Neural cell (in vitro differentiated cells): ENCODE measurements at regions not wholly inside any gene's neighbourhood (a gene's known extent, or its start where the extent isn't known, plus 50 kb on each side); places are given as distances from the start of the nearest gene placed in this dataset.

Experiments used
- H2AFZ ChIP-seq: fragments of 200-600, 300-800 bp; sonication (generic), shearing (Covaris generic); 2 replicates; pipeline ENCODE4 v1.6.0; 2014; ENCODE audit warnings: low read depth, mild to moderate bottlenecking, antibody characterized with exemption, low read length, moderate library complexity
- H3F3A ChIP-seq: fragments of 200-600 bp; shearing (Covaris generic); 2 replicates; pipeline ENCODE4 v1.6.1; 2016; ENCODE audit warnings: mild to moderate bottlenecking, moderate library complexity, mixed read lengths, antibody characterized with exemption, low read length; ENCODE audit not compliant: insufficient read depth, poor library complexity, severe bottlenecking
- H3K27ac ChIP-seq: fragments of 200-600, 300-800 bp; sonication (generic), shearing (Covaris generic); 2 replicates; pipeline ENCODE4 v1.5.1; 2014; ENCODE audit warnings: mild to moderate bottlenecking, low read length, moderate library complexity
- H3K27me3 ChIP-seq: fragments of 300-800, 200-600 bp; sonication (generic), shearing (Covaris generic); 2 replicates; pipeline ENCODE4 v1.6.0; 2014; ENCODE audit warnings: mild to moderate bottlenecking, low read depth, low read length, moderate library complexity; ENCODE audit not compliant: insufficient read depth
- H3K36me3 ChIP-seq: fragments of 300-800, 200-600 bp; sonication (generic), shearing (Covaris generic); 2 replicates; pipeline ENCODE4 v1.5.1; 2014; ENCODE audit warnings: mild to moderate bottlenecking, antibody characterized with exemption, low read length, moderate library complexity; ENCODE audit not compliant: insufficient read depth
- H3K4me2 ChIP-seq: fragments of 300-800, 200-600 bp; sonication (generic), shearing (Covaris generic); 2 replicates; pipeline ENCODE4 v1.6.0; 2014; ENCODE audit warnings: mild to moderate bottlenecking, low read length
- H3K4me3 ChIP-seq: fragments of 300-800, 200-600 bp; sonication (generic), shearing (Covaris generic); 2 replicates; pipeline ENCODE4 v1.5.1; 2014; ENCODE audit warnings: mild to moderate bottlenecking, low read length, moderate library complexity
- H3K79me2 ChIP-seq: fragments of 200-600 bp; shearing (Covaris generic); replicated peaks from 2 replicates; pipeline ENCODE4 v1.6.0; 2014; ENCODE audit warnings: mild to moderate bottlenecking, low read length, moderate library complexity; ENCODE audit not compliant: insufficient read depth
- H3K9ac ChIP-seq: fragments of 300-800, 200-600 bp; sonication (generic), shearing (Covaris generic); 2 replicates; pipeline ENCODE4 v1.6.1; 2016; ENCODE audit warnings: mild to moderate bottlenecking, low read length, mixed read lengths
- H3K9me2 ChIP-seq: fragments of 200-600 bp; shearing (Covaris generic); 2 replicates; pipeline ENCODE4 v1.6.1; 2016; ENCODE audit warnings: mild to moderate bottlenecking, low read length, mixed read lengths; ENCODE audit not compliant: insufficient read depth
- H3K9me3 ChIP-seq: fragments of 200-600, 300-800 bp; sonication (generic), shearing (Covaris generic); 2 replicates; pipeline ENCODE4 v1.6.1; 2016; ENCODE audit warnings: mild to moderate bottlenecking, mixed run types, low read length, moderate library complexity, mixed read lengths
- H4K20me1 ChIP-seq: fragments of 200-600 bp; shearing (Covaris generic); 2 replicates; pipeline ENCODE4 v1.6.1; 2016; ENCODE audit warnings: mild to moderate bottlenecking, mixed run types; ENCODE audit not compliant: insufficient read depth
- EP300 ChIP-seq: fragments of 450-650 bp; conservative IDR thresholded peaks from 2 replicates; pipeline ENCODE4 v1.6.1; 2014; ENCODE audit warnings: antibody characterized with exemption, mild to moderate bottlenecking, moderate library complexity; ENCODE audit not compliant: poor library complexity, severe bottlenecking
- EZH2 ChIP-seq: fragments of 200-600, 300-800 bp; shearing (Covaris generic), sonication (generic); IDR thresholded peaks from 2 replicates; pipeline ENCODE4 v1.6.1; 2014; ENCODE audit warnings: antibody characterized with exemption, low read length, borderline replicate concordance, mild to moderate bottlenecking; ENCODE audit not compliant: insufficient read depth, poor library complexity, severe bottlenecking
- MXI1 ChIP-seq: fragments of 450-650 bp; conservative IDR thresholded peaks from 2 replicates; pipeline ENCODE4 v1.6.1; 2014; ENCODE audit warnings: antibody characterized with exemption, mild to moderate bottlenecking; ENCODE audit not compliant: poor library complexity, severe bottlenecking
- POLR2AphosphoS5 ChIP-seq: IDR thresholded peaks from 2 replicates; pipeline ENCODE4 v1.6.1; 2012
- RAD21 ChIP-seq: fragments of 450-650 bp; conservative IDR thresholded peaks from 2 replicates; pipeline ENCODE4 v1.6.1; 2014; ENCODE audit warnings: antibody characterized with exemption, mild to moderate bottlenecking, moderate library complexity
- SMC3 ChIP-seq: fragments of 450-650 bp; conservative IDR thresholded peaks from 2 replicates; pipeline ENCODE4 v1.6.1; 2014; ENCODE audit warnings: antibody characterized with exemption, mild to moderate bottlenecking, moderate library complexity; ENCODE audit not compliant: poor library complexity
- TAF1 ChIP-seq: IDR thresholded peaks from 2 replicates; pipeline ENCODE4 v1.6.1; 2012; ENCODE audit warnings: low read depth
- TF ChIP-seq, protein P1 (sequence below): fragments of 450-650 bp; IDR thresholded peaks from 2 replicates; pipeline ENCODE4 v1.5.1; 2014; ENCODE audit warnings: antibody characterized with exemption, mild to moderate bottlenecking, moderate library complexity; ENCODE audit not compliant: poor library complexity, severe bottlenecking
- TF ChIP-seq, protein P2 (sequence below): IDR thresholded peaks from 2 replicates; pipeline ENCODE4 v1.6.1; 2012; ENCODE audit warnings: borderline replicate concordance

GRCh38 chr1:74818241-74818640, 85.3 kb downstream of the TYW3 start:
- no peak overlapping the region for H2AFZ ChIP-seq

GRCh38 chr1:74818661-74819456, 85.9 kb downstream of the TYW3 start:
- Histone ChIP-seq H3K9me2 (no peaks in the 10 kb centered on the region), H3K9ac (no peak overlapping the region), H3K4me3 (no peak overlapping the region), H4K20me1 (no peaks in the 10 kb centered on the region), H3K79me2 (no peaks in the 10 kb centered on the region), H2AFZ (no peak overlapping the region), H3K9me3 (no peaks in the 10 kb centered on the region), H3K4me2 (no peak overlapping the region), H3K36me3 (no peaks in the 10 kb centered on the region), H3K27ac (no peak overlapping the region), H3F3A (no peaks in the 10 kb centered on the region), H3K27me3 (no peaks in the 10 kb centered on the region)
- TF ChIP-seq SMC3 (no peak), EP300 (no peak), EZH2 (no peak), POLR2AphosphoS5 (no peak), TAF1 (no peak), MXI1 (no peak), RAD21 (no peak)
- TF ChIP-seq, protein P1, sequence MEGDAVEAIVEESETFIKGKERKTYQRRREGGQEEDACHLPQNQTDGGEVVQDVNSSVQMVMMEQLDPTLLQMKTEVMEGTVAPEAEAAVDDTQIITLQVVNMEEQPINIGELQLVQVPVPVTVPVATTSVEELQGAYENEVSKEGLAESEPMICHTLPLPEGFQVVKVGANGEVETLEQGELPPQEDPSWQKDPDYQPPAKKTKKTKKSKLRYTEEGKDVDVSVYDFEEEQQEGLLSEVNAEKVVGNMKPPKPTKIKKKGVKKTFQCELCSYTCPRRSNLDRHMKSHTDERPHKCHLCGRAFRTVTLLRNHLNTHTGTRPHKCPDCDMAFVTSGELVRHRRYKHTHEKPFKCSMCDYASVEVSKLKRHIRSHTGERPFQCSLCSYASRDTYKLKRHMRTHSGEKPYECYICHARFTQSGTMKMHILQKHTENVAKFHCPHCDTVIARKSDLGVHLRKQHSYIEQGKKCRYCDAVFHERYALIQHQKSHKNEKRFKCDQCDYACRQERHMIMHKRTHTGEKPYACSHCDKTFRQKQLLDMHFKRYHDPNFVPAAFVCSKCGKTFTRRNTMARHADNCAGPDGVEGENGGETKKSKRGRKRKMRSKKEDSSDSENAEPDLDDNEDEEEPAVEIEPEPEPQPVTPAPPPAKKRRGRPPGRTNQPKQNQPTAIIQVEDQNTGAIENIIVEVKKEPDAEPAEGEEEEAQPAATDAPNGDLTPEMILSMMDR: no peak
- TF ChIP-seq, protein P2, sequence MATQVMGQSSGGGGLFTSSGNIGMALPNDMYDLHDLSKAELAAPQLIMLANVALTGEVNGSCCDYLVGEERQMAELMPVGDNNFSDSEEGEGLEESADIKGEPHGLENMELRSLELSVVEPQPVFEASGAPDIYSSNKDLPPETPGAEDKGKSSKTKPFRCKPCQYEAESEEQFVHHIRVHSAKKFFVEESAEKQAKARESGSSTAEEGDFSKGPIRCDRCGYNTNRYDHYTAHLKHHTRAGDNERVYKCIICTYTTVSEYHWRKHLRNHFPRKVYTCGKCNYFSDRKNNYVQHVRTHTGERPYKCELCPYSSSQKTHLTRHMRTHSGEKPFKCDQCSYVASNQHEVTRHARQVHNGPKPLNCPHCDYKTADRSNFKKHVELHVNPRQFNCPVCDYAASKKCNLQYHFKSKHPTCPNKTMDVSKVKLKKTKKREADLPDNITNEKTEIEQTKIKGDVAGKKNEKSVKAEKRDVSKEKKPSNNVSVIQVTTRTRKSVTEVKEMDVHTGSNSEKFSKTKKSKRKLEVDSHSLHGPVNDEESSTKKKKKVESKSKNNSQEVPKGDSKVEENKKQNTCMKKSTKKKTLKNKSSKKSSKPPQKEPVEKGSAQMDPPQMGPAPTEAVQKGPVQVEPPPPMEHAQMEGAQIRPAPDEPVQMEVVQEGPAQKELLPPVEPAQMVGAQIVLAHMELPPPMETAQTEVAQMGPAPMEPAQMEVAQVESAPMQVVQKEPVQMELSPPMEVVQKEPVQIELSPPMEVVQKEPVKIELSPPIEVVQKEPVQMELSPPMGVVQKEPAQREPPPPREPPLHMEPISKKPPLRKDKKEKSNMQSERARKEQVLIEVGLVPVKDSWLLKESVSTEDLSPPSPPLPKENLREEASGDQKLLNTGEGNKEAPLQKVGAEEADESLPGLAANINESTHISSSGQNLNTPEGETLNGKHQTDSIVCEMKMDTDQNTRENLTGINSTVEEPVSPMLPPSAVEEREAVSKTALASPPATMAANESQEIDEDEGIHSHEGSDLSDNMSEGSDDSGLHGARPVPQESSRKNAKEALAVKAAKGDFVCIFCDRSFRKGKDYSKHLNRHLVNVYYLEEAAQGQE: no peak

More at GRCh38 chr1:74818241-74818640, 85.3 kb downstream of the TYW3 start:
- Histone ChIP-seq H3K27ac (no peak overlapping the region), H3F3A (no peaks in the 10 kb centered on the region), H3K27me3 (no peaks in the 10 kb centered on the region), H3K36me3 (no peaks in the 10 kb centered on the region), H4K20me1 (no peaks in the 10 kb centered on the region), H3K4me2 (no peak overlapping the region), H3K4me3 (no peak overlapping the region), H3K9me2 (no peaks in the 10 kb centered on the region), H3K79me2 (no peaks in the 10 kb centered on the region), H3K9me3 (no peaks in the 10 kb centered on the region), H3K9ac (no peak overlapping the region)
- no peak for TF ChIP-seq POLR2AphosphoS5
- TF ChIP-seq EZH2: no peak
